Skeletal muscle tissue (tissue), 3 donors: ENCODE measurements at regions not wholly inside any gene's neighbourhood (a gene's known extent, or its start where the extent isn't known, plus 50 kb on each side); places are given as distances from the start of the nearest gene placed in this dataset.

Experiments used
- H3K27ac ChIP-seq: one replicate; pipeline ENCODE4 v1.7.0; 2013; ENCODE audit warnings: mild to moderate bottlenecking, low read depth, low read length, inconsistent platforms
- H3K27me3 ChIP-seq, 3 donors: one replicate each; pipeline ENCODE4 v1.7.0; 2013; ENCODE audit warnings: low read length in 3 of 3; ENCODE audit not compliant: control insufficient read depth in 3 of 3, insufficient read depth in 3 of 3
- H3K36me3 ChIP-seq, 3 donors: one replicate each; pipeline ENCODE4 v1.7.0; 2013; ENCODE audit warnings: low read length in 3 of 3; ENCODE audit not compliant: control insufficient read depth in 3 of 3, insufficient read depth in 3 of 3
- H3K4me1 ChIP-seq, 3 donors: one replicate each; pipeline ENCODE4 v1.7.0; 2013; ENCODE audit warnings: low read length in 3 of 3, mild to moderate bottlenecking in 3 of 3; ENCODE audit not compliant: control insufficient read depth in 3 of 3, insufficient read depth in 3 of 3
- H3K4me3 ChIP-seq, 3 donors: one replicate each; pipeline ENCODE4 v1.7.0; 2013; ENCODE audit warnings: low read length in 3 of 3
- H3K9ac ChIP-seq, 3 donors: one replicate each; pipeline ENCODE4 v1.7.0; 2013; ENCODE audit warnings: low read length in 3 of 3, mild to moderate bottlenecking in 3 of 3, moderate library complexity in 2 of 3, low read depth in 1 of 3
- H3K9me3 ChIP-seq, 3 donors: one replicate each; pipeline ENCODE4 v1.7.0; 2013; ENCODE audit warnings: low read length in 3 of 3; ENCODE audit not compliant: control insufficient read depth in 3 of 3
- donor health status: Osteomylitis.

GRCh38 chr5:96129276-96129675 lies 167.6 kb upstream of the ELL2 start:
- Histone ChIP-seq H3K4me1 (peaks cover 0 to 3% (median 3%) of the 10 kb centered on the region in 3 donors), H3K9me3 (no peaks in the 10 kb centered on the region), H3K9ac (no peak overlapping the region), H3K36me3 (no peaks in the 10 kb centered on the region), H3K4me3 (no peak overlapping the region), H3K27me3 (no peaks in the 10 kb centered on the region), H3K27ac (no peak overlapping the region)

- H3K27me3 ChIP-seq, result no peaks in the 10 kb centered on the region
- no peak overlapping the region for H3K9ac ChIP-seq
- peaks cover 0 to 3% (median 3%) of the 10 kb centered on the region in 3 donors for H3K4me1 ChIP-seq
- H3K27ac ChIP-seq, result no peak overlapping the region
- no peaks in the 10 kb centered on the region for H3K36me3 ChIP-seq
- H3K9me3 ChIP-seq, result no peaks in the 10 kb centered on the region
- no peak overlapping the region for H3K4me3 ChIP-seq
These were observed 166.7 kb upstream of the ELL2 start for GRCh38 chr5:96128204-96128864.

GRCh38 chr5:96127538-96127937 lies 165.9 kb upstream of the ELL2 start:
- H3K4me1 ChIP-seq, result peaks cover 0 to 3% (median 3%) of the 10 kb centered on the region in 3 donors
- H3K27ac ChIP-seq, result no peak overlapping the region
- H3K9ac ChIP-seq, result no peak overlapping the region
- no peaks in the 10 kb centered on the region for H3K27me3 ChIP-seq
- H3K36me3 ChIP-seq, result no peaks in the 10 kb centered on the region
- no peak overlapping the region for H3K4me3 ChIP-seq
- H3K9me3 ChIP-seq, result no peaks in the 10 kb centered on the region

- peaks cover 0 to 3% (median 3%) of the 10 kb centered on the region in 3 donors for H3K4me1 ChIP-seq
- H3K36me3 ChIP-seq, result no peaks in the 10 kb centered on the region
- no peak overlapping the region for H3K27ac ChIP-seq
- peak overlapping the region in 1 of 3 donors; percentile 34 for H3K4me3 ChIP-seq
- H3K27me3 ChIP-seq, result no peaks in the 10 kb centered on the region
- no peaks in the 10 kb centered on the region for H3K9me3 ChIP-seq
- H3K9ac ChIP-seq, result peak overlapping the region in 1 of 3 donors; percentile 9
These were observed 163.7 kb upstream of the ELL2 start for GRCh38 chr5:96125231-96125891.

- no peaks in the 10 kb centered on the region for H3K27me3 ChIP-seq
- H3K36me3 ChIP-seq, result no peaks in the 10 kb centered on the region
- no peaks in the 10 kb centered on the region for H3K9me3 ChIP-seq
- H3K4me1 ChIP-seq, result peaks cover 0 to 3% (median 3%) of the 10 kb centered on the region in 3 donors
- no peak overlapping the region for H3K9ac ChIP-seq
- no peak overlapping the region for H3K27ac ChIP-seq
- H3K4me3 ChIP-seq, result no peak overlapping the region
These were observed 162.9 kb upstream of the ELL2 start for GRCh38 chr5:96124589-96124988.

GRCh38 chr5:96123418-96123817 lies 161.8 kb upstream of the ELL2 start:
- H3K9ac ChIP-seq, result no peak overlapping the region
- H3K27me3 ChIP-seq, result no peaks in the 10 kb centered on the region
- H3K9me3 ChIP-seq, result no peaks in the 10 kb centered on the region
- H3K4me1 ChIP-seq, result peaks cover 0 to 3% (median 3%) of the 10 kb centered on the region in 3 donors
- no peak overlapping the region for H3K4me3 ChIP-seq
- H3K27ac ChIP-seq, result no peak overlapping the region
- H3K36me3 ChIP-seq, result no peaks in the 10 kb centered on the region

- H3K36me3 ChIP-seq, result no peaks in the 10 kb centered on the region
- H3K9ac ChIP-seq, result no peak overlapping the region
- H3K27ac ChIP-seq, result no peak overlapping the region
- no peaks in the 10 kb centered on the region for H3K27me3 ChIP-seq
- no peak overlapping the region for H3K4me3 ChIP-seq
- H3K9me3 ChIP-seq, result no peaks in the 10 kb centered on the region
- H3K4me1 ChIP-seq, result peaks cover 0 to 3% (median 3%) of the 10 kb centered on the region in 3 donors
These were observed 159.7 kb upstream of the ELL2 start for GRCh38 chr5:96121364-96121763.

- no peaks in the 10 kb centered on the region for H3K9me3 ChIP-seq
- H3K27me3 ChIP-seq, result no peaks in the 10 kb centered on the region
- H3K4me1 ChIP-seq, result no peaks in the 10 kb centered on the region
- H3K9ac ChIP-seq, result no peak overlapping the region
- no peaks in the 10 kb centered on the region for H3K36me3 ChIP-seq
- H3K4me3 ChIP-seq, result no peak overlapping the region
- H3K27ac ChIP-seq, result no peak overlapping the region
These were observed 158.5 kb upstream of the ELL2 start for GRCh38 chr5:96120120-96120519.

GRCh38 chr5:96117771-96118651 lies 156.4 kb upstream of the ELL2 start:
- Histone ChIP-seq H3K4me1 (no peaks in the 10 kb centered on the region), H3K9ac (no peak overlapping the region), H3K9me3 (no peaks in the 10 kb centered on the region), H3K36me3 (no peaks in the 10 kb centered on the region), H3K27me3 (no peaks in the 10 kb centered on the region), H3K27ac (no peak overlapping the region), H3K4me3 (no peak overlapping the region)
